OCI-LY1 (cell line): ENCODE measurements at regions not wholly inside any gene's neighbourhood (a gene's known extent, or its start where the extent isn't known, plus 50 kb on each side); places are given as distances from the start of the nearest gene placed in this dataset.

Source experiments
- H2AFZ ChIP-seq: fragments of 200-600 bp; sonication (generic), shearing (Covaris generic); 2 replicates; pipeline ENCODE4 v1.6.0; 2014; ENCODE audit warnings: antibody characterized with exemption, mild to moderate bottlenecking, low read length
- H3F3A ChIP-seq: fragments of 200-600 bp; sonication (generic), shearing (Covaris generic); 2 replicates; pipeline ENCODE4 v1.6.0; 2014; ENCODE audit warnings: mild to moderate bottlenecking, antibody characterized with exemption, low read length, moderate library complexity; ENCODE audit not compliant: insufficient read depth
- H3K27ac ChIP-seq: fragments of 200-600 bp; sonication (generic); 2 replicates; pipeline ENCODE4 v1.5.1; 2014; ENCODE audit warnings: low read length, mixed run types, mild to moderate bottlenecking, low read depth; ENCODE audit not compliant: poor library complexity, severe bottlenecking
- H3K27me3 ChIP-seq: fragments of 200-600 bp; sonication (generic); 2 replicates; pipeline ENCODE4 v1.6.0; 2014; ENCODE audit warnings: antibody characterized with exemption, mild to moderate bottlenecking, low read length, moderate library complexity; ENCODE audit not compliant: insufficient read depth
- H3K36me3 ChIP-seq: fragments of 200-600 bp; sonication (generic); 2 replicates; pipeline ENCODE4 v1.6.1; 2014; ENCODE audit warnings: mild to moderate bottlenecking, antibody characterized with exemption, low read length, moderate library complexity, mixed read lengths; ENCODE audit not compliant: insufficient read depth
- H3K4me1 ChIP-seq: fragments of 200-600 bp; sonication (generic); 2 replicates; pipeline ENCODE4 v1.5.1; 2014; ENCODE audit warnings: mild to moderate bottlenecking, low read length, moderate library complexity; ENCODE audit not compliant: insufficient read depth, severe bottlenecking
- H3K4me2 ChIP-seq: fragments of 200-600 bp; sonication (generic), shearing (Covaris generic); 2 replicates; pipeline ENCODE4 v1.6.1; 2014; ENCODE audit warnings: low read length
- H3K4me3 ChIP-seq: fragments of 200-600 bp; sonication (generic); 2 replicates; pipeline ENCODE4 v1.5.1; 2014; ENCODE audit warnings: low read length, low read depth, mild to moderate bottlenecking, mixed read lengths; ENCODE audit not compliant: poor library complexity, severe bottlenecking
- H3K79me2 ChIP-seq: fragments of 200-600 bp; shearing (Covaris generic); 2 replicates; pipeline ENCODE4 v1.6.1; 2016; ENCODE audit warnings: mixed run types, low read length, mixed read lengths; ENCODE audit not compliant: insufficient read depth
- H3K9ac ChIP-seq: fragments of 200-600 bp; sonication (generic), shearing (Covaris generic); 2 replicates; pipeline ENCODE4 v1.6.1; 2014; ENCODE audit warnings: mild to moderate bottlenecking, low read length, mixed read lengths
- H3K9me2 ChIP-seq: fragments of 200-600 bp; sonication (generic), shearing (Covaris generic); 2 replicates; pipeline ENCODE4 v1.6.1; 2014; ENCODE audit warnings: low read depth, mild to moderate bottlenecking, low read length, mixed read lengths
- H3K9me3 ChIP-seq: fragments of 200-600 bp; shearing (Covaris generic); 2 replicates; pipeline ENCODE4 v1.6.1; 2014; ENCODE audit warnings: low read length, mixed read lengths
- H4K20me1 ChIP-seq: fragments of 200-600 bp; sonication (generic), shearing (Covaris generic); 2 replicates; pipeline ENCODE4 v1.6.0; 2016; ENCODE audit warnings: mild to moderate bottlenecking, low read length; ENCODE audit not compliant: insufficient read depth
- EZH2 ChIP-seq: fragments of 200-600 bp; sonication (generic), shearing (Covaris generic); IDR thresholded peaks from 2 replicates; pipeline ENCODE4 v1.8.0; 2017; ENCODE audit warnings: borderline replicate concordance, mixed run types, mild to moderate bottlenecking, antibody characterized with exemption, low read length, moderate library complexity, mixed read lengths
- TF ChIP-seq, protein P1 (sequence below): fragments of 200-600 bp; sonication (generic), shearing (Covaris generic); IDR thresholded peaks from 2 replicates; pipeline ENCODE4 v1.5.1; 2017; ENCODE audit warnings: mild to moderate bottlenecking, antibody characterized with exemption, low read length, moderate library complexity, mixed read lengths

GRCh38 chr5:33179301-33179700, 261.5 kb upstream of the TARS1 start:
- no peak overlapping the region for H3K9ac ChIP-seq
- no peak overlapping the region for H3K27ac ChIP-seq
- H2AFZ ChIP-seq: no peak overlapping the region
- no peaks in the 10 kb centered on the region for H3K27me3 ChIP-seq
- no peaks in the 10 kb centered on the region for H4K20me1 ChIP-seq
- H3K9me2 ChIP-seq: no peaks in the 10 kb centered on the region
- H3K9me3 ChIP-seq: no peaks in the 10 kb centered on the region
- H3K79me2 ChIP-seq: no peaks in the 10 kb centered on the region
- TF ChIP-seq EZH2: no peak
- TF ChIP-seq, protein P1, sequence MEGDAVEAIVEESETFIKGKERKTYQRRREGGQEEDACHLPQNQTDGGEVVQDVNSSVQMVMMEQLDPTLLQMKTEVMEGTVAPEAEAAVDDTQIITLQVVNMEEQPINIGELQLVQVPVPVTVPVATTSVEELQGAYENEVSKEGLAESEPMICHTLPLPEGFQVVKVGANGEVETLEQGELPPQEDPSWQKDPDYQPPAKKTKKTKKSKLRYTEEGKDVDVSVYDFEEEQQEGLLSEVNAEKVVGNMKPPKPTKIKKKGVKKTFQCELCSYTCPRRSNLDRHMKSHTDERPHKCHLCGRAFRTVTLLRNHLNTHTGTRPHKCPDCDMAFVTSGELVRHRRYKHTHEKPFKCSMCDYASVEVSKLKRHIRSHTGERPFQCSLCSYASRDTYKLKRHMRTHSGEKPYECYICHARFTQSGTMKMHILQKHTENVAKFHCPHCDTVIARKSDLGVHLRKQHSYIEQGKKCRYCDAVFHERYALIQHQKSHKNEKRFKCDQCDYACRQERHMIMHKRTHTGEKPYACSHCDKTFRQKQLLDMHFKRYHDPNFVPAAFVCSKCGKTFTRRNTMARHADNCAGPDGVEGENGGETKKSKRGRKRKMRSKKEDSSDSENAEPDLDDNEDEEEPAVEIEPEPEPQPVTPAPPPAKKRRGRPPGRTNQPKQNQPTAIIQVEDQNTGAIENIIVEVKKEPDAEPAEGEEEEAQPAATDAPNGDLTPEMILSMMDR: no peak
- no peak overlapping the region for H3K4me3 ChIP-seq
- H3F3A ChIP-seq: no peaks in the 10 kb centered on the region
- no peaks in the 10 kb centered on the region for H3K4me1 ChIP-seq
- H3K36me3 ChIP-seq: no peaks in the 10 kb centered on the region
- H3K4me2 ChIP-seq: no peak overlapping the region

GRCh38 chr5:33180900-33181299, 259.9 kb upstream of the TARS1 start:
- Histone ChIP-seq H3K9me3 (no peaks in the 10 kb centered on the region), H3K27me3 (no peaks in the 10 kb centered on the region), H3K4me1 (no peaks in the 10 kb centered on the region), H3K79me2 (no peaks in the 10 kb centered on the region), H4K20me1 (no peaks in the 10 kb centered on the region), H3K4me3 (no peak overlapping the region), H3K9me2 (no peaks in the 10 kb centered on the region), H3K9ac (no peak overlapping the region), H2AFZ (no peak overlapping the region), H3K36me3 (no peaks in the 10 kb centered on the region), H3K4me2 (no peak overlapping the region), H3K27ac (no peak overlapping the region), H3F3A (no peaks in the 10 kb centered on the region)
- TF ChIP-seq EZH2: no peak
- TF ChIP-seq, protein P1: no peak

- H3K27ac ChIP-seq: no peak overlapping the region
Measured at GRCh38 chr5:33182986-33183385, 257.8 kb upstream of the TARS1 start.

More at GRCh38 chr5:33182986-33183385, 257.8 kb upstream of the TARS1 start:
- no peaks in the 10 kb centered on the region for H3F3A ChIP-seq
- no peaks in the 10 kb centered on the region for H3K79me2 ChIP-seq
- H3K9ac ChIP-seq: no peak overlapping the region
- no peak for TF ChIP-seq EZH2
- TF ChIP-seq, protein P1: no peak
- no peak overlapping the region for H2AFZ ChIP-seq
- no peaks in the 10 kb centered on the region for H3K4me1 ChIP-seq
- H4K20me1 ChIP-seq: no peaks in the 10 kb centered on the region
- no peaks in the 10 kb centered on the region for H3K36me3 ChIP-seq
- H3K4me2 ChIP-seq: no peak overlapping the region
- no peaks in the 10 kb centered on the region; the same call in 1 of the 2 replicates for H3K9me2 ChIP-seq
- no peaks in the 10 kb centered on the region for H3K27me3 ChIP-seq
- no peak overlapping the region for H3K4me3 ChIP-seq
- no peaks in the 10 kb centered on the region for H3K9me3 ChIP-seq
